ENCODE measurements at regions not wholly inside any gene's neighbourhood (a gene's known extent, or its start where the extent isn't known, plus 50 kb on each side); places are given as distances from the start of the nearest gene placed in this dataset.

DNA sequence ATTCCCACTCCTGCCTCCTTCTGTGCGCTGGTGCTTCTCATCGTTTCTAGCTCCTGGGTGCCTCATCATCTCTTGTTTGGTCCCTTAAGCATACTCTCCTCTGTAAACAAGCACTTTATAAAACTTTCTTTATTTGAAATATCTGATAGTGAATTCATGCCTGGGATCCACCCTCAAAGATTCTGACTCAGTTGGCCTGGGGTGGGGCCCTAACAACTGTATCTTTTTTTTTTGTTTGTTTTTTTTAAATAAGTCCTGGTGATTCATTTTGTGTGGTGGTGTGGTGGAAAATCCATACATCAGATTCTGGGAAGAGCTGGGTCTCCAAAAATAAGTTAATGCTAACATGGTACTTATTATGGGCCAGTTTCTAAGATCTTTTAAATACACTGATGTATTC is 678.3 kb downstream of the TOX3 start:
- Histone ChIP-seq H3K27me3 (ENCODE audit: insufficient read depth, low read length) (no peaks in the 10 kb centered on the region), H3K36me3 (ENCODE audit: insufficient read depth, low read length) (no peaks in the 10 kb centered on the region), H3K27ac (ENCODE audit: low read depth, low read length) (no peak overlapping the region), H3K4me2 (ENCODE audit: insufficient read depth, low read length) (no peak overlapping the region), H3K4me1 (ENCODE audit: insufficient read depth, low read length) (no peaks in the 10 kb centered on the region), H4K20me1 (ENCODE audit: insufficient read depth, low read length) (no peaks in the 10 kb centered on the region), H3K79me2 (ENCODE audit: insufficient read depth, low read length) (no peaks in the 10 kb centered on the region), H3K4me3 (ENCODE audit: insufficient read depth, low read length) (no peak overlapping the region), H3K9me3 (ENCODE audit: low read depth, low read length) (no peaks in the 10 kb centered on the region), H2AFZ (ENCODE audit: low read length) (no peak overlapping the region)
- DNase-seq (ENCODE audit: insufficient read length, low spot score, missing footprints), result no peak
- TF ChIP-seq, protein P1, sequence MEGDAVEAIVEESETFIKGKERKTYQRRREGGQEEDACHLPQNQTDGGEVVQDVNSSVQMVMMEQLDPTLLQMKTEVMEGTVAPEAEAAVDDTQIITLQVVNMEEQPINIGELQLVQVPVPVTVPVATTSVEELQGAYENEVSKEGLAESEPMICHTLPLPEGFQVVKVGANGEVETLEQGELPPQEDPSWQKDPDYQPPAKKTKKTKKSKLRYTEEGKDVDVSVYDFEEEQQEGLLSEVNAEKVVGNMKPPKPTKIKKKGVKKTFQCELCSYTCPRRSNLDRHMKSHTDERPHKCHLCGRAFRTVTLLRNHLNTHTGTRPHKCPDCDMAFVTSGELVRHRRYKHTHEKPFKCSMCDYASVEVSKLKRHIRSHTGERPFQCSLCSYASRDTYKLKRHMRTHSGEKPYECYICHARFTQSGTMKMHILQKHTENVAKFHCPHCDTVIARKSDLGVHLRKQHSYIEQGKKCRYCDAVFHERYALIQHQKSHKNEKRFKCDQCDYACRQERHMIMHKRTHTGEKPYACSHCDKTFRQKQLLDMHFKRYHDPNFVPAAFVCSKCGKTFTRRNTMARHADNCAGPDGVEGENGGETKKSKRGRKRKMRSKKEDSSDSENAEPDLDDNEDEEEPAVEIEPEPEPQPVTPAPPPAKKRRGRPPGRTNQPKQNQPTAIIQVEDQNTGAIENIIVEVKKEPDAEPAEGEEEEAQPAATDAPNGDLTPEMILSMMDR (IDR thresholded peaks at IDR 0.05; ENCODE audit: extremely low read depth, low read depth, low read length), result no peak

GRCh38 chr16:51867386-51868065 is 679.4 kb downstream of the TOX3 start:
- Histone ChIP-seq H3K9me3 (ENCODE audit: low read depth, low read length) (no peaks in the 10 kb centered on the region), H3K36me3 (ENCODE audit: insufficient read depth, low read length) (no peaks in the 10 kb centered on the region), H3K79me2 (ENCODE audit: insufficient read depth, low read length) (no peaks in the 10 kb centered on the region), H3K27me3 (ENCODE audit: insufficient read depth, low read length) (no peaks in the 10 kb centered on the region), H3K4me1 (ENCODE audit: insufficient read depth, low read length) (no peaks in the 10 kb centered on the region), H4K20me1 (ENCODE audit: insufficient read depth, low read length) (no peaks in the 10 kb centered on the region), H3K4me2 (ENCODE audit: insufficient read depth, low read length) (no peak overlapping the region), H3K4me3 (ENCODE audit: insufficient read depth, low read length) (no peak overlapping the region), H3K27ac (ENCODE audit: low read depth, low read length) (no peak overlapping the region), H2AFZ (ENCODE audit: low read length) (no peak overlapping the region)
- DNase-seq (ENCODE audit: insufficient read length, low spot score, missing footprints), result no peak
- TF ChIP-seq, protein P1 (IDR thresholded peaks at IDR 0.05; ENCODE audit: extremely low read depth, low read depth, low read length), result no peak

DNA sequence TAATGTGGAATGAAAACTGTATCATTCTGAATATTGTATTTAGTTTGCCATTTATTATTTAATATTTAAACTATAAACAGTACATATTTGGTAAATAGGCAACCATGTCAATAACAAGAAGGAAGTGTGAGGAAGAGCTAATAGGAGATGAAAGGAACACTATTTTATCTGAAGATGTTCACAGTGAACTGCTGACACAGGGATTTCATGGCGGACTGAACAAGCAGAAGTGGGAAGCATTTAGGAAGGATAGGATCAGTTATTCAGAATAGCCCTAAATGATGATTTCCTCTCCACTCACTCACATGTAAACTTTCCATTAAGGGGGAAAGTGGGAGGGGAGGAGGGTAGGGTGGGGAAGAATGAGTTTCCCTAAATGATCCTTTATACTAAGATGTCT is 682.4 kb downstream of the TOX3 start:
- Histone ChIP-seq H4K20me1 (ENCODE audit: insufficient read depth, low read length) (no peaks in the 10 kb centered on the region), H3K27me3 (ENCODE audit: insufficient read depth, low read length) (no peaks in the 10 kb centered on the region)
- TF ChIP-seq, protein P1 (IDR thresholded peaks at IDR 0.05; ENCODE audit: extremely low read depth, low read depth, low read length), result no peak

GRCh38 chr16:51854401-51854951 is 692.5 kb downstream of the TOX3 start:
- DNase-seq (ENCODE audit: insufficient read length, low spot score, missing footprints), result no peak
- Histone ChIP-seq H3K4me2 (ENCODE audit: insufficient read depth, low read length) (no peak overlapping the region), H3K4me1 (ENCODE audit: insufficient read depth, low read length) (no peaks in the 10 kb centered on the region), H4K20me1 (ENCODE audit: insufficient read depth, low read length) (no peaks in the 10 kb centered on the region), H3K9me3 (ENCODE audit: low read depth, low read length) (no peaks in the 10 kb centered on the region), H3K27ac (ENCODE audit: low read depth, low read length) (no peak overlapping the region), H3K4me3 (ENCODE audit: insufficient read depth, low read length) (no peak overlapping the region), H3K27me3 (ENCODE audit: insufficient read depth, low read length) (no peaks in the 10 kb centered on the region), H2AFZ (ENCODE audit: low read length) (no peak overlapping the region), H3K79me2 (ENCODE audit: insufficient read depth, low read length) (no peaks in the 10 kb centered on the region), H3K36me3 (ENCODE audit: insufficient read depth, low read length) (no peaks in the 10 kb centered on the region)
- TF ChIP-seq, protein P1 (IDR thresholded peaks at IDR 0.05; ENCODE audit: extremely low read depth, low read depth, low read length), result no peak

More for the DNA sequence above, 682.4 kb downstream of the TOX3 start:
- no peak for DNase-seq (ENCODE audit: insufficient read length, low spot score, missing footprints)
- Histone ChIP-seq H3K4me3 (ENCODE audit: insufficient read depth, low read length) (no peak overlapping the region), H3K4me1 (ENCODE audit: insufficient read depth, low read length) (no peaks in the 10 kb centered on the region), H3K4me2 (ENCODE audit: insufficient read depth, low read length) (no peak overlapping the region), H3K27ac (ENCODE audit: low read depth, low read length) (no peak overlapping the region), H3K36me3 (ENCODE audit: insufficient read depth, low read length) (no peaks in the 10 kb centered on the region), H2AFZ (ENCODE audit: low read length) (no peak overlapping the region), H3K9me3 (ENCODE audit: low read depth, low read length) (no peaks in the 10 kb centered on the region), H3K79me2 (ENCODE audit: insufficient read depth, low read length) (no peaks in the 10 kb centered on the region)
